Neural progenitor cell (in vitro differentiated cells): ENCODE measurements at regions not wholly inside any gene's neighbourhood (a gene's known extent, or its start where the extent isn't known, plus 50 kb on each side); places are given as distances from the start of the nearest gene placed in this dataset.
"Not testable (repeated sequence)": the region's sequence is repeated elsewhere in the genome, so short reads cannot be mapped to it uniquely, and the experiment has no call there.

ENCODE experiments used
- DNase-seq: peaks from one replicate; pipeline ENCODE4 v3.0.0-alpha.2; 2016; ENCODE audit warnings: low spot score
- H2AFZ ChIP-seq: fragments of 200-600 bp; sonication (generic); replicated peaks from 2 replicates; pipeline ENCODE4 v1.6.1; 2016; ENCODE audit warnings: antibody characterized with exemption
- H3F3A ChIP-seq: fragments of 200-600 bp; sonication (generic); 2 replicates; pipeline ENCODE4 v1.6.1; 2016; ENCODE audit warnings: antibody characterized with exemption, low read depth
- H3K27ac ChIP-seq: fragments of 200-600 bp; sonication (generic); 2 replicates; pipeline ENCODE4 v1.5.1; 2016; ENCODE audit warnings: mild to moderate bottlenecking
- H3K27me3 ChIP-seq: fragments of 200-600 bp; sonication (generic); 2 replicates; pipeline ENCODE4 v1.6.1; 2016; ENCODE audit warnings: mild to moderate bottlenecking, moderate library complexity
- H3K36me3 ChIP-seq: fragments of 200-600 bp; sonication (generic); 2 replicates; pipeline ENCODE4 v1.5.1; 2016
- H3K4me1 ChIP-seq: fragments of 200-600 bp; sonication (generic); 2 replicates; pipeline ENCODE4 v1.6.1; 2016; ENCODE audit warnings: mixed run types
- H3K4me2 ChIP-seq: fragments of 200-600 bp; sonication (generic); 2 replicates; pipeline ENCODE4 v1.6.1; 2016
- H3K4me3 ChIP-seq: fragments of 200-600 bp; sonication (generic); 2 replicates; pipeline ENCODE4 v1.5.1; 2016
- H3K79me2 ChIP-seq: fragments of 200-600 bp; sonication (generic); 2 replicates; pipeline ENCODE4 v1.6.1; 2016; ENCODE audit warnings: low read depth
- H3K9ac ChIP-seq: fragments of 200-600 bp; sonication (generic); 2 replicates; pipeline ENCODE4 v1.6.1; 2016
- H3K9me3 ChIP-seq: fragments of 200-600 bp; sonication (generic); 2 replicates; pipeline ENCODE4 v1.5.1; 2016; ENCODE audit warnings: low read depth
- H4K20me1 ChIP-seq: fragments of 200-600 bp; sonication (generic); 2 replicates; pipeline ENCODE4 v1.6.1; 2016; ENCODE audit warnings: low read depth
- H3K27ac Mint-ChIP-seq: 3 replicates; pipeline ENCODE4 v1.8.0; 2021; ENCODE audit warnings: mixed read lengths
- H3K27me3 Mint-ChIP-seq: 2 replicates; pipeline ENCODE4 v1.8.0; 2022; ENCODE audit warnings: low read depth, mild to moderate bottlenecking, inconsistent platforms, moderate library complexity, mixed read lengths; ENCODE audit not compliant: insufficient read depth
- H3K36me3 Mint-ChIP-seq: 3 replicates; pipeline ENCODE4 v1.8.0; 2021; ENCODE audit warnings: mixed read lengths
- H3K4me1 Mint-ChIP-seq: 3 replicates; pipeline ENCODE4 v1.8.0; 2021; ENCODE audit warnings: mixed read lengths
- H3K4me3 Mint-ChIP-seq: 3 replicates; pipeline ENCODE4 v1.8.0; 2021; ENCODE audit warnings: mild to moderate bottlenecking, moderate library complexity, mixed read lengths
- H3K9me3 Mint-ChIP-seq: 3 replicates; pipeline ENCODE4 v1.8.0; 2020; ENCODE audit warnings: mixed read lengths
- CTCF ChIP-seq: fragments of 200-600 bp; sonication (generic); IDR thresholded peaks from 2 replicates; pipeline ENCODE4 v1.5.1; 2017; ENCODE audit warnings: antibody characterized with exemption, mild to moderate bottlenecking
- EZH2 ChIP-seq: fragments of 200-600 bp; sonication (generic); IDR thresholded peaks from 2 replicates; pipeline ENCODE4 v1.6.1; 2017; ENCODE audit warnings: antibody characterized with exemption, mild to moderate bottlenecking, moderate library complexity
- EZH2phosphoT487 ChIP-seq: fragments of 200-600 bp; sonication (generic); IDR thresholded peaks from 2 replicates; pipeline ENCODE4 v1.6.1; 2017; ENCODE audit warnings: antibody characterized with exemption

DNA sequence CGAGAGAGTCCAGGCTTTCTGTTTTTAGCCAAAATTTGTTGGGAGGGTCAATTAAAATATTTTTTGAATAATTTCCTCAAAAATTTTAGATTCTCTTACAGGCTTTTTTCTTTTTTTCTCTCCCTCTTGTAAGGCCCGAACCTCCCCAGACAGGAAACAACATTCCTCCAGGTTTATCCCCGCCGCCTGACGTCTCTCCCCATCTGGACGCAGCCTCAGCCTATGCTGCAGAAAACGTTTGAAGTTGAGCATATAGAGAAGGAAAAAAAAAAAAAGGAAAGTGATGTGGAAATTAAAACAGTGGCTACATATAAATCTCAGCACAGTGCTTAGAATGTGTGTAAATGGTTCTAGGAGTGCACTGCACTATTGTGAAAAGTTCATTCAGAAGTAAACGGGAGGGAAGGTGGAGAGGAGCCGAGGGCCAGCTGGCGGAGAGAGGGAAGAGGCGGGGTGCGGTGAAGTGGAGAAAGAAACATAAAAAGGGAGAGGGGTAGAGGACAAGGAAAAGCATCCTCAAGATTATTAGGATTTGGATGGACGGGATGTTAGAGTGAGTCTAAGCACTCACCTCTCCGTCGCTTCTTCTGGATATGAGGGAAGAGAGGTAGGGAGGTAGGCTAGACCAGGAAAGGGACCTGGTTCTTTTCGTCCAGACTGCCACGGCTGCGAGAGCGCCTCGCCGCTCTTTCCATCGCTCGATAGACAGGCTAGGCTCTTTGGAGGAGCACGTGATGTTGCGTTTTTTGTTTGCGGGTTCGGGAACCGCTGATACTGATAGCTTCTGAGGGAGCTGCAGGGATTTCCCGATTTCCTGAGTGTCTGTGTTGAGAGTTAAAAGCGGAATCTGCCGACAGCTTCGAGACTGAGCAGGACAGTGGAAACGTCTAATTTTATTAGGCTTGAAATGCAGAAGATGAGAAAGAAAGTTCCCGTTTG, 98.7 kb downstream of the TRIM27 start:
- no peak overlapping the region for H3K9ac ChIP-seq
- H3K4me1 ChIP-seq: peaks cover 11% of the 10 kb centered on the region
- no peak overlapping the region for H3K27ac ChIP-seq
- H3K9me3 Mint-ChIP-seq: peaks cover 8% of the 10 kb centered on the region
- no peaks in the 10 kb centered on the region for H3K79me2 ChIP-seq
- H3K36me3 Mint-ChIP-seq: no peaks in the 10 kb centered on the region
- peaks cover 100% of the 10 kb centered on the region for H3K27me3 ChIP-seq
- H3K36me3 ChIP-seq: no peaks in the 10 kb centered on the region
- no peaks in the 10 kb centered on the region for H3K9me3 ChIP-seq
- H3K27me3 Mint-ChIP-seq: peaks cover 73% of the 10 kb centered on the region
- peaks cover 26% of the 10 kb centered on the region for H4K20me1 ChIP-seq
- peaks cover 13% of the 10 kb centered on the region for H3F3A ChIP-seq
- peaks cover 12% of the 10 kb centered on the region for H3K4me1 Mint-ChIP-seq
- peak overlapping the region; percentile 81 for H3K4me2 ChIP-seq
- H2AFZ ChIP-seq: peak overlapping the region; percentile 22
- peak; percentile 56 for DNase-seq
- H3K27ac Mint-ChIP-seq: no peak overlapping the region
- peak overlapping the region; percentile 46 for H3K4me3 ChIP-seq
- peak overlapping the region; percentile 43 for H3K4me3 Mint-ChIP-seq
- TF ChIP-seq EZH2phosphoT487 (no peak), EZH2 (peak; percentile 89), CTCF (no peak)

- H3K4me3 Mint-ChIP-seq: peak overlapping the region; percentile 43
- H4K20me1 ChIP-seq: peaks cover 26% of the 10 kb centered on the region
- no peak overlapping the region for H3K27ac Mint-ChIP-seq
- H3K4me3 ChIP-seq: peak overlapping the region; percentile 46
- peaks cover 78% of the 10 kb centered on the region for H3K27me3 Mint-ChIP-seq
- H3K36me3 Mint-ChIP-seq: no peaks in the 10 kb centered on the region
- peaks cover 8% of the 10 kb centered on the region for H3K9me3 Mint-ChIP-seq
- DNase-seq: peak; percentile 35
- H3K4me2 ChIP-seq: peak overlapping the region; percentile 81
- TF ChIP-seq EZH2phosphoT487 (no peak), EZH2 (peak; percentile 27)
- H3K27me3 ChIP-seq: peaks cover 99% of the 10 kb centered on the region
- H3F3A ChIP-seq: peaks cover 13% of the 10 kb centered on the region
- H3K27ac ChIP-seq: no peak overlapping the region
- H3K9me3 ChIP-seq: no peaks in the 10 kb centered on the region
- no peaks in the 10 kb centered on the region for H3K36me3 ChIP-seq
- peaks cover 11% of the 10 kb centered on the region for H3K4me1 ChIP-seq
- peak overlapping the region; percentile 22 for H2AFZ ChIP-seq
- H3K79me2 ChIP-seq: no peaks in the 10 kb centered on the region
- peaks cover 12% of the 10 kb centered on the region for H3K4me1 Mint-ChIP-seq
- no peak overlapping the region for H3K9ac ChIP-seq
These were observed 98.0 kb downstream of the TRIM27 start for GRCh38 chr6:28825732-28826293.

DNA sequence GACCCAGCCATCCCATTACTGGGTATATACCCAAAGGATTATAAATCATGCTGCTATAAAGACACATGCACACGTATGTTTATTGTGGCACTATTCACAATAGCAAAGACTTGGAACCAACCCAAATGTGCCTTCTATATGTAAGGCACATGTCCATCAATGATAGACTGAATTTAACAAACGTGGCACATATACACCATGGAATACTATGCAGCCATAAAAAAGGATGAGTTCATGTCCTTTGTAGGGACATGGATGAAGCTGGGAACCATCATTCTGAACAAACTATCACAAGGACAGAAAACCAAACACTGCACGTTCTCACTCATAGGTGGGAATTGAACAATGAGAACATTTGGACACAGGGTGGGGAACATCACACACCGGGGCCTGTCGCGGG, 92.1 kb downstream of the TRIM27 start:
- H3K27me3 ChIP-seq: peaks cover 82% of the 10 kb centered on the region
- not testable (repeated sequence) for H3K27ac Mint-ChIP-seq, H3K4me2 ChIP-seq, H3K4me1 ChIP-seq, H3K4me1 Mint-ChIP-seq, H3K4me3 Mint-ChIP-seq, H2AFZ ChIP-seq, H3K9me3 Mint-ChIP-seq, H4K20me1 ChIP-seq, DNase-seq, H3F3A ChIP-seq, H3K9ac ChIP-seq, H3K79me2 ChIP-seq, H3K36me3 ChIP-seq, H3K9me3 ChIP-seq, H3K27ac ChIP-seq, H3K4me3 ChIP-seq, H3K36me3 Mint-ChIP-seq
- peaks cover 38% of the 10 kb centered on the region for H3K27me3 Mint-ChIP-seq

DNA sequence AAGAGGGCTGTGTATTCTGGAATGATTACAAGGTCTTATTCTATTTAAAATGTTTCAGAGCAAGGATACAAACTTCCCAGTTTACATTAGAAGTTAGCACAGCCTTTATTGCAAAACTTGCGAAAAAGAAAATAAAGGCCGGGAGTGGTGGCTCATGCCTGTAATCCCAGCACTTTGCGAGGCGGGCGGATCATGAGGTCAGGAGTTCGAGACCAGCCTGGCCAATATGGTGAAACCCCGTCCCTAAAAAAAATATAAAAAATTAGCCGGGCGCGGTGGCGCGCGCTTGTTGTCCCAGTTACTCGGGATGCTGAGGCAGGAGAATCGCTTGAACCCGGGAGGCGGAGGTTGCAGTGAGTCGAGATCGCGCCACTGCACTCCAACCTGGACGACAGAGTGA, 87.1 kb downstream of the TRIM27 start:
- not testable (repeated sequence) for DNase-seq

More for the DNA sequence above, 87.1 kb downstream of the TRIM27 start:
- peaks cover 12% of the 10 kb centered on the region for H3K4me1 Mint-ChIP-seq
- not testable (repeated sequence) for H3K4me1 ChIP-seq, H3K9ac ChIP-seq, H3K27ac ChIP-seq, H3K79me2 ChIP-seq, H3K9me3 ChIP-seq, H3K36me3 ChIP-seq, H3K36me3 Mint-ChIP-seq, H3K27ac Mint-ChIP-seq, H3K4me3 ChIP-seq, H3K9me3 Mint-ChIP-seq, H4K20me1 ChIP-seq, H2AFZ ChIP-seq
- peaks cover 67% of the 10 kb centered on the region for H3K27me3 ChIP-seq
- peaks cover 20% of the 10 kb centered on the region for H3F3A ChIP-seq
- peak overlapping the region; percentile 92 for H3K4me2 ChIP-seq
- H3K4me3 Mint-ChIP-seq: peak overlapping the region; percentile 95
- peaks cover 34% of the 10 kb centered on the region for H3K27me3 Mint-ChIP-seq
